ENCODE measurements at regions not wholly inside any gene's neighbourhood (a gene's known extent, or its start where the extent isn't known, plus 50 kb on each side); places are given as distances from the start of the nearest gene placed in this dataset.

DNA sequence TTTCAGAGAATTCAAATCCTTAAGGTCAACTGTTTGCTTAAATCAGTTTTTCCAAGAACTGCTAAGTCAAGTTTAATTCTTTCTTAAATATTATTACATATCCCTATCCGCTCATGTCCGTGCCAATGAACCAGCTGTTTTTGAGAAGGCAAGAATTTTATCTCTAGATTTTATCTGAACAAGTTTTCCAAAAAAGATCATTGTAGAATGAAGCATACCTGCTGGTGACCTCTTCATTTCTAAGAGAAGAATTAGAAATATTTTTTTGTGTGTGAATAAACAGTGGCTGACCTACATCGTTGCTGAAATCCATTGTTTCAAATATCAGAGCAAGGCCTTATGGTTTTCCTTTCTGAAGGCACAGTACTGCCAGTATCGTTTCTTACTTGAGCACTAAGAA is 58.4 kb upstream of the RND3 start:
- in situ Hi-C loops (cut with MboI; ENCODE audit: low sequenced_read_pairs), result no loop called here
- no peaks in the 10 kb centered on the region for H3K4me1 ChIP-seq
- no peaks in the 10 kb centered on the region for H3K27me3 ChIP-seq (ENCODE audit: low read depth)
- no peaks in the 10 kb centered on the region for H3K9me3 ChIP-seq
- H3K36me3 ChIP-seq (replicated peaks), result no peaks in the 10 kb centered on the region
- H3K4me3 ChIP-seq, result no peak overlapping the region
- DNase-seq (ENCODE audit: low spot score in 2 of 2), result no peak

DNA sequence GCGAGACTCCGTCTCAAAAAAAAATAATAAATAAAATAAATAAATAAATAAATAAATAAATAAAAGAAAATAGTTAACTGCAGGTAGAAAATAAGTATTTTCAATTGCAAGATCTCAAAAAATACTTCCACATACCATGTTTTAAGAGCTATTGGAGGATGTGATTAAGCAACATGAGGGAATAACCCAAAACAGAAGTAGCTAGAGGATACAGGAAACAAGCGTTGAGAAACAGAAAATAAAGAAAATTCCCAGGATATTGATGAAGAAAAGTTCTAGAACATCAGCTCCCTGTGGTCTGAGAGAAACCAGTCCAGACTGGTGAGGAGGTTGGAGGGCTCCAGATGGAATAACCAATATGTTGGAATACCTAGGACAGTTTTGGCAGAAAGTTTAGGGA is 57.3 kb upstream of the RND3 start:
- no peak for DNase-seq (ENCODE audit: low spot score in 2 of 2)
- Histone ChIP-seq H3K27me3 (ENCODE audit: low read depth) (no peaks in the 10 kb centered on the region), H3K4me3 (no peak overlapping the region), H3K9me3 (no peaks in the 10 kb centered on the region), H3K36me3 (replicated peaks) (no peaks in the 10 kb centered on the region), H3K4me1 (no peaks in the 10 kb centered on the region)
- in situ Hi-C loops (cut with MboI; ENCODE audit: low sequenced_read_pairs), result no loop called here

DNA sequence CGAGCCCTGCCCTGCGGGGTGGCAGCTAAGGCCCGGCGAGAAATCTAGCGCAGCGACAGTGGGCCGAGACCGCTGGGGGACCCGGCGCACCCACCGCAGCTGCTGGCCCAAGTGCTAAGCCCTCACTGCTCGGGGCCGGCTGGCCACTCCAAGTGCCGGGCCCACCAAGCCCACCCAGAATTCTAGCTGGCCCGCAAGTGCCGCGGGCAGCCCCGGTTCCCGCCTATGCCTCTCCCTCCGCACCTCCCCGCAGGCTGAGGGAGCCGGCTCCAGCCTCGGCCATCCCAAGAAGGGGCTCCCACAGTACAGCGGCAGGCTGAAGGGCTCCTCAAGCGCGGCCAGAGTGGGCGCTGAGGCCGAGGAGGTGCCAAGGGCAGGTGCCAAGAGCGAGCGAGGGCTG is 55.2 kb upstream of the RND3 start:
- Histone ChIP-seq H3K27me3 (ENCODE audit: low read depth) (no peaks in the 10 kb centered on the region), H3K36me3 (replicated peaks) (no peaks in the 10 kb centered on the region), H3K9me3 (no peaks in the 10 kb centered on the region), H3K4me1 (no peaks in the 10 kb centered on the region), H3K4me3 (no peak overlapping the region)
- in situ Hi-C loops (cut with MboI; ENCODE audit: low sequenced_read_pairs), result no loop called here
- no peak for DNase-seq (ENCODE audit: low spot score in 2 of 2)

DNA sequence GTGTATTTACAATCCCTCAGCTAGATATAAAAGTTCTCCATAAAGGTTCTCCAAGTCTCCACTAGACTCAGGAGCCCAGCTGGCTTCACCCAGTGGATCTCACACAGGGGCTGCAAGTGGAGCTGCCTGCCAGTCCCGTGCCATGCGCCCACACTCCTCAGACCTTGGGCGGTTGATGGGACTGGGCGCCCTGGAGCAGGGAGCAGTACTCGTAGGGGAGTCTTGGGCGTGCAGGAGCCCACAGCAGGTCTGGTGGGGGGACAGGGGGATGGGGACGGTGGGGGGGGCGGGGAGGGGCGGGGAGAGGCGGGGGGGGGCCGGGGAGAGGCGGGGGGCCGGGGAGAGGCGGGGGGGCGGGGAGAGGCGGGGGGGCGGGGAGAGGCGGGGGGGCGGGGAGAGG is 54.7 kb upstream of the RND3 start:
- no peak overlapping the region for H3K4me3 ChIP-seq
- no peaks in the 10 kb centered on the region for H3K36me3 ChIP-seq (replicated peaks)
- no peaks in the 10 kb centered on the region for H3K27me3 ChIP-seq (ENCODE audit: low read depth)
- H3K9me3 ChIP-seq, result no peaks in the 10 kb centered on the region
- in situ Hi-C loops (cut with MboI; ENCODE audit: low sequenced_read_pairs), result no loop called here
- no peak for DNase-seq (ENCODE audit: low spot score in 2 of 2)
- H3K4me1 ChIP-seq, result no peaks in the 10 kb centered on the region

DNA sequence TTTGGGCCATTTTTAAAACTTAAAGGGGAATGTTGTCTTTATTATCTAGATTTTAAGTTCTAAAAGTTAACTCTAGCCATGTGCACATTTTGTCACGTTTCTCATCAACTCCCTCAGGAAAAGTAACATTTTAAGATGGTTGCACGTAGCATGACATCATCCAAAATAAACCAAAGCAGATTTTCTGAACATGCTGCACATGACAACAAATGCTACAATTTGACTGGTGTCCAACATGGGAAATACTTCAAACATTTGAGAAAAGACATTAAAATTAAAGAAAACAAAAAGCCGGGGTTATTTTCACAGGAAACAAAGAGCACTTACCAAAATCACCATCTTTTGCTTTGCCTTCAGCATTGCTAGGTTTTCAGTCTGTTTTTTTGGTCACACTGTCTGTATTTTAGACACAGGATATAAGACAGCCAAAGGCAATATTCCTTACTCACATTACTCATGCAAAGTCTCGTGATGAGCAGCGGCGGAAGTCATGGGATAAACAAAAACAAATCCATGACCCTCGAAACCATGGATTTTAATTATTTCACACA is 51.3 kb upstream of the RND3 start:
- H3K36me3 ChIP-seq (replicated peaks), result no peaks in the 10 kb centered on the region
- H3K9me3 ChIP-seq, result no peaks in the 10 kb centered on the region
- no peak overlapping the region for H3K4me3 ChIP-seq
- no peaks in the 10 kb centered on the region for H3K4me1 ChIP-seq
- H3K27me3 ChIP-seq (ENCODE audit: low read depth), result no peaks in the 10 kb centered on the region
- in situ Hi-C loops (cut with MboI; ENCODE audit: low sequenced_read_pairs), result no loop called here
- no peak for DNase-seq (ENCODE audit: low spot score in 2 of 2)
